HL-60 (cell line): ENCODE measurements at regions not wholly inside any gene's neighbourhood (a gene's known extent, or its start where the extent isn't known, plus 50 kb on each side); places are given as distances from the start of the nearest gene placed in this dataset.

Experiments used
- DNase-seq, 2 experiments: peaks; one replicate each; pipeline ENCODE4 v3.0.0-alpha.2; 2010 to 2020; ENCODE audit warnings: low read depth in 1 of 2, low spot score in 1 of 2
- H3K27ac ChIP-seq: fragments of 250-450 bp; sonication (Bioruptor Pico); replicated peaks from 2 replicates; pipeline ENCODE4 v1.5.1; 2020; ENCODE audit warnings: mild to moderate bottlenecking, moderate library complexity
- H3K27me3 ChIP-seq: fragments of 250-450 bp; sonication (Bioruptor Pico); 2 replicates; pipeline ENCODE4 v1.5.1; 2021; ENCODE audit warnings: mild to moderate bottlenecking, moderate library complexity; ENCODE audit not compliant: insufficient read depth, poor library complexity, severe bottlenecking
- H3K4me3 ChIP-seq: replicated peaks from 2 replicates; pipeline ENCODE4 v1.5.1; 2011; ENCODE audit warnings: mild to moderate bottlenecking, control low read depth, low read length; ENCODE audit not compliant: insufficient read depth
- GABPA ChIP-seq: IDR thresholded peaks from 2 replicates; pipeline ENCODE4 v1.6.1; 2012; ENCODE audit warnings: low read depth
- POLR2AphosphoS5 ChIP-seq: IDR thresholded peaks from 2 replicates; pipeline ENCODE4 v1.6.1; 2012; ENCODE audit warnings: low read depth
- SPI1 ChIP-seq: IDR thresholded peaks from 2 replicates; pipeline ENCODE4 v1.6.1; 2012; ENCODE audit warnings: low read depth, mild to moderate bottlenecking, borderline replicate concordance
- TF ChIP-seq, protein P1 (sequence below): IDR thresholded peaks from one replicate; pipeline ENCODE4 v1.5.1; 2011; ENCODE audit warnings: low read length, control low read depth, inconsistent platforms; ENCODE audit not compliant: insufficient read depth
- TF ChIP-seq, protein P2 (sequence below): IDR thresholded peaks from 2 replicates; pipeline ENCODE4 v1.6.1; 2012; ENCODE audit warnings: low read depth; ENCODE audit not compliant: insufficient replicate concordance

GRCh38 chr20:57103146-57103800 is 163.2 kb downstream of the BMP7 start:
- DNase-seq = no peak
- Histone ChIP-seq H3K27me3 (no peaks in the 10 kb centered on the region), H3K27ac (no peak overlapping the region)

GRCh38 chr20:57104113-57104512 is 162.3 kb downstream of the BMP7 start:
- Histone ChIP-seq H3K27me3 (no peaks in the 10 kb centered on the region), H3K4me3 (no peak overlapping the region), H3K27ac (no peak overlapping the region)
- DNase-seq = no peak
- no peak for TF ChIP-seq GABPA
- TF ChIP-seq, protein P1, sequence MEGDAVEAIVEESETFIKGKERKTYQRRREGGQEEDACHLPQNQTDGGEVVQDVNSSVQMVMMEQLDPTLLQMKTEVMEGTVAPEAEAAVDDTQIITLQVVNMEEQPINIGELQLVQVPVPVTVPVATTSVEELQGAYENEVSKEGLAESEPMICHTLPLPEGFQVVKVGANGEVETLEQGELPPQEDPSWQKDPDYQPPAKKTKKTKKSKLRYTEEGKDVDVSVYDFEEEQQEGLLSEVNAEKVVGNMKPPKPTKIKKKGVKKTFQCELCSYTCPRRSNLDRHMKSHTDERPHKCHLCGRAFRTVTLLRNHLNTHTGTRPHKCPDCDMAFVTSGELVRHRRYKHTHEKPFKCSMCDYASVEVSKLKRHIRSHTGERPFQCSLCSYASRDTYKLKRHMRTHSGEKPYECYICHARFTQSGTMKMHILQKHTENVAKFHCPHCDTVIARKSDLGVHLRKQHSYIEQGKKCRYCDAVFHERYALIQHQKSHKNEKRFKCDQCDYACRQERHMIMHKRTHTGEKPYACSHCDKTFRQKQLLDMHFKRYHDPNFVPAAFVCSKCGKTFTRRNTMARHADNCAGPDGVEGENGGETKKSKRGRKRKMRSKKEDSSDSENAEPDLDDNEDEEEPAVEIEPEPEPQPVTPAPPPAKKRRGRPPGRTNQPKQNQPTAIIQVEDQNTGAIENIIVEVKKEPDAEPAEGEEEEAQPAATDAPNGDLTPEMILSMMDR = no peak
- no peak for TF ChIP-seq POLR2AphosphoS5
- TF ChIP-seq, protein P2, sequence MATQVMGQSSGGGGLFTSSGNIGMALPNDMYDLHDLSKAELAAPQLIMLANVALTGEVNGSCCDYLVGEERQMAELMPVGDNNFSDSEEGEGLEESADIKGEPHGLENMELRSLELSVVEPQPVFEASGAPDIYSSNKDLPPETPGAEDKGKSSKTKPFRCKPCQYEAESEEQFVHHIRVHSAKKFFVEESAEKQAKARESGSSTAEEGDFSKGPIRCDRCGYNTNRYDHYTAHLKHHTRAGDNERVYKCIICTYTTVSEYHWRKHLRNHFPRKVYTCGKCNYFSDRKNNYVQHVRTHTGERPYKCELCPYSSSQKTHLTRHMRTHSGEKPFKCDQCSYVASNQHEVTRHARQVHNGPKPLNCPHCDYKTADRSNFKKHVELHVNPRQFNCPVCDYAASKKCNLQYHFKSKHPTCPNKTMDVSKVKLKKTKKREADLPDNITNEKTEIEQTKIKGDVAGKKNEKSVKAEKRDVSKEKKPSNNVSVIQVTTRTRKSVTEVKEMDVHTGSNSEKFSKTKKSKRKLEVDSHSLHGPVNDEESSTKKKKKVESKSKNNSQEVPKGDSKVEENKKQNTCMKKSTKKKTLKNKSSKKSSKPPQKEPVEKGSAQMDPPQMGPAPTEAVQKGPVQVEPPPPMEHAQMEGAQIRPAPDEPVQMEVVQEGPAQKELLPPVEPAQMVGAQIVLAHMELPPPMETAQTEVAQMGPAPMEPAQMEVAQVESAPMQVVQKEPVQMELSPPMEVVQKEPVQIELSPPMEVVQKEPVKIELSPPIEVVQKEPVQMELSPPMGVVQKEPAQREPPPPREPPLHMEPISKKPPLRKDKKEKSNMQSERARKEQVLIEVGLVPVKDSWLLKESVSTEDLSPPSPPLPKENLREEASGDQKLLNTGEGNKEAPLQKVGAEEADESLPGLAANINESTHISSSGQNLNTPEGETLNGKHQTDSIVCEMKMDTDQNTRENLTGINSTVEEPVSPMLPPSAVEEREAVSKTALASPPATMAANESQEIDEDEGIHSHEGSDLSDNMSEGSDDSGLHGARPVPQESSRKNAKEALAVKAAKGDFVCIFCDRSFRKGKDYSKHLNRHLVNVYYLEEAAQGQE = no peak

More at GRCh38 chr20:57103146-57103800, 163.2 kb downstream of the BMP7 start:
- H3K4me3 ChIP-seq = no peak overlapping the region
- no peak for TF ChIP-seq GABPA
- no peak for TF ChIP-seq SPI1
- TF ChIP-seq, protein P2 = no peak
- no peak for TF ChIP-seq POLR2AphosphoS5
- TF ChIP-seq, protein P1 = no peak

- TF ChIP-seq, protein P2 = no peak
- TF ChIP-seq GABPA (no peak), POLR2AphosphoS5 (no peak), SPI1 (no peak)
- TF ChIP-seq, protein P1 = no peak
- no peak overlapping the region for H3K27ac ChIP-seq
- H3K4me3 ChIP-seq = no peak overlapping the region
- no peaks in the 10 kb centered on the region for H3K27me3 ChIP-seq
- DNase-seq = no peak
These were observed 161.7 kb downstream of the BMP7 start for GRCh38 chr20:57104651-57105204.
